Liver (tissue), 3 donors: ENCODE measurements at regions not wholly inside any gene's neighbourhood (a gene's known extent, or its start where the extent isn't known, plus 50 kb on each side); places are given as distances from the start of the nearest gene placed in this dataset.

ENCODE experiments used
- CTCF ChIP-seq: fragments of 150-350 bp; IDR thresholded peaks from 2 replicates; pipeline ENCODE4 v1.5.1; 2017; ENCODE audit warnings: improper control_type of control experiment, low read depth, low read length; ENCODE audit not compliant: missing input control
- FOXA2 ChIP-seq: IDR thresholded peaks from 2 replicates; pipeline ENCODE4 v1.6.1; 2016; ENCODE audit warnings: antibody characterized with exemption
- GABPA ChIP-seq, 2 donors: IDR thresholded peaks in 1 of 2; conservative IDR thresholded peaks in 1 of 2; 2 replicates each; pipeline ENCODE4 v1.6.1; 2016; ENCODE audit warnings: antibody characterized with exemption in 2 of 2, mild to moderate bottlenecking in 1 of 2, moderate library complexity in 1 of 2
- JUND ChIP-seq, 2 donors: IDR thresholded peaks; 2 replicates each; pipeline ENCODE4 v1.6.1; 2016; ENCODE audit warnings: antibody characterized with exemption in 2 of 2
- MAX ChIP-seq: IDR thresholded peaks from 2 replicates; pipeline ENCODE4 v1.6.1; 2016; ENCODE audit warnings: antibody characterized with exemption
- RAD21 ChIP-seq, 2 donors: IDR thresholded peaks; 2 replicates each; pipeline ENCODE4 v1.6.1; 2016; ENCODE audit warnings: antibody characterized with exemption in 2 of 2, mild to moderate bottlenecking in 2 of 2
- REST ChIP-seq: IDR thresholded peaks from 2 replicates; pipeline ENCODE4 v1.6.1; 2016; ENCODE audit warnings: antibody characterized with exemption, mild to moderate bottlenecking
- RXRA ChIP-seq, 2 donors: IDR thresholded peaks; 2 replicates each; pipeline ENCODE4 v1.6.1; 2017 to 2018; ENCODE audit warnings: antibody characterized with exemption in 2 of 2, mild to moderate bottlenecking in 1 of 2
- SP1 ChIP-seq: IDR thresholded peaks from 2 replicates; pipeline ENCODE4 v1.6.1; 2018; ENCODE audit warnings: antibody characterized with exemption, mild to moderate bottlenecking
- TAF1 ChIP-seq: conservative IDR thresholded peaks from 2 replicates; pipeline ENCODE4 v1.6.1; 2016; ENCODE audit warnings: antibody characterized with exemption, mild to moderate bottlenecking
- YY1 ChIP-seq: IDR thresholded peaks from 2 replicates; pipeline ENCODE4 v1.6.1; 2016; ENCODE audit warnings: antibody characterized with exemption, mild to moderate bottlenecking
- TF ChIP-seq, protein P1 (sequence below): IDR thresholded peaks from 2 replicates; pipeline ENCODE4 v1.6.1; 2016; ENCODE audit warnings: antibody characterized with exemption
- TF ChIP-seq, protein P2 (sequence below): IDR thresholded peaks from 2 replicates; pipeline ENCODE4 v1.6.1; 2016; ENCODE audit warnings: antibody characterized with exemption
- donor health status: healthy.
- donor health status: healthy.

DNA sequence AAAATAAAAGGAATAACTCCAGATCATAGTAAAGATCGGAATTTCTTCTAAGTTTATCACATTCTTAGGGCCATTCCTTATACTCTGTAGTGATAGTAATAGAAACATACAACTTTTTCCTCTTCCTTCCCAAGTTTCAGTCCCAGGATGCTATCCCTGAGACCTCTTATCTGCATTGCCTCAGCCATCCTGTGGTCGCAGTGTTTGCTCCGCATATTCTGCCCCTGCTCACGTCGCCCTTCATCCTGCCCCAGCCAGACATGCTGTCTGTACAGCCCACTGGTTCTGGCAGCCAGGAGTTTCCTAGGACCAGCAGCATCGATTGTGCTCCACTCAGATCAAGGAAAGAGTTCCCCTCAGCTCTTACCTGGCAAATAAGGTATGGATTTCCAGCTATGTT, 132.7 kb upstream of the ERCC6L2 start:
- no peak for TF ChIP-seq REST
- TF ChIP-seq JUND (IDR thresholded peaks at IDR 0.05) = no peak
- no peak for TF ChIP-seq RAD21 (IDR thresholded peaks at IDR 0.05)
- no peak for TF ChIP-seq MAX
- TF ChIP-seq CTCF = no peak
- TF ChIP-seq YY1 = no peak
- TF ChIP-seq TAF1 = no peak
- TF ChIP-seq RXRA (IDR thresholded peaks at IDR 0.05) = no peak
- TF ChIP-seq, protein P1, sequence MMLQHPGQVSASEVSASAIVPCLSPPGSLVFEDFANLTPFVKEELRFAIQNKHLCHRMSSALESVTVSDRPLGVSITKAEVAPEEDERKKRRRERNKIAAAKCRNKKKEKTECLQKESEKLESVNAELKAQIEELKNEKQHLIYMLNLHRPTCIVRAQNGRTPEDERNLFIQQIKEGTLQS = no peak
- TF ChIP-seq SP1 = no peak
- TF ChIP-seq, protein P2, sequence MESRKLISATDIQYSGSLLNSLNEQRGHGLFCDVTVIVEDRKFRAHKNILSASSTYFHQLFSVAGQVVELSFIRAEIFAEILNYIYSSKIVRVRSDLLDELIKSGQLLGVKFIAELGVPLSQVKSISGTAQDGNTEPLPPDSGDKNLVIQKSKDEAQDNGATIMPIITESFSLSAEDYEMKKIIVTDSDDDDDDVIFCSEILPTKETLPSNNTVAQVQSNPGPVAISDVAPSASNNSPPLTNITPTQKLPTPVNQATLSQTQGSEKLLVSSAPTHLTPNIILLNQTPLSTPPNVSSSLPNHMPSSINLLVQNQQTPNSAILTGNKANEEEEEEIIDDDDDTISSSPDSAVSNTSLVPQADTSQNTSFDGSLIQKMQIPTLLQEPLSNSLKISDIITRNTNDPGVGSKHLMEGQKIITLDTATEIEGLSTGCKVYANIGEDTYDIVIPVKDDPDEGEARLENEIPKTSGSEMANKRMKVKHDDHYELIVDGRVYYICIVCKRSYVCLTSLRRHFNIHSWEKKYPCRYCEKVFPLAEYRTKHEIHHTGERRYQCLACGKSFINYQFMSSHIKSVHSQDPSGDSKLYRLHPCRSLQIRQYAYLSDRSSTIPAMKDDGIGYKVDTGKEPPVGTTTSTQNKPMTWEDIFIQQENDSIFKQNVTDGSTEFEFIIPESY = no peak
- TF ChIP-seq FOXA2 = no peak
- no peak for TF ChIP-seq GABPA (IDR thresholded peaks at IDR 0.05 in 1 of 2, conservative IDR thresholded peaks at IDR 0.05 in 1 of 2)
